Stimulated activated CD8-positive, alpha-beta memory T cell treated with anti-CD3 and anti-CD28 coated beads, Interleukin-4, amount 100 ng/mL, for 24 hours (primary cell): ENCODE measurements at regions not wholly inside any gene's neighbourhood (a gene's known extent, or its start where the extent isn't known, plus 50 kb on each side); places are given as distances from the start of the nearest gene placed in this dataset.

Source experiments
- DNase-seq: peaks from one replicate; pipeline ENCODE4 v3.0.0-alpha.2; 2020; ENCODE audit warnings: low read depth

DNA sequence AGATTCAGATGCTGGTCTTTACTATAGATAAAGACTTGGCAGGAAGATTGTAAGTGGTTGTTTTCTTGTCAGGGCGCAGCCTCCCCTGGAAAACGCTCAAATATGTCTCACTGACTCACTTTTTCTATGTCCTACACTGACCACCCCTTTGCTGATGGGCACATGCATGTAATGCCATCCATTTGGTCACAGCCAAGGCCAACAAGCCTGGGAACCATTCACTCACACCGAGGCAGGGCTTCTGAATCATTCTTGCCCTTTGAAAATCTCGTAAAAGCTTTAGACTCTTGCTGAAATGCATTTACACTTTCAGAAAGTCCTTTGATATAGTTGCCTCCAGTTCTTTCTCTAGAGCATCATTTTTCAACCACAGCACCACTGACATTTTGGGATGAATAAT, 249.4 kb downstream of the ACTL7B start:
- no peak for DNase-seq

DNA sequence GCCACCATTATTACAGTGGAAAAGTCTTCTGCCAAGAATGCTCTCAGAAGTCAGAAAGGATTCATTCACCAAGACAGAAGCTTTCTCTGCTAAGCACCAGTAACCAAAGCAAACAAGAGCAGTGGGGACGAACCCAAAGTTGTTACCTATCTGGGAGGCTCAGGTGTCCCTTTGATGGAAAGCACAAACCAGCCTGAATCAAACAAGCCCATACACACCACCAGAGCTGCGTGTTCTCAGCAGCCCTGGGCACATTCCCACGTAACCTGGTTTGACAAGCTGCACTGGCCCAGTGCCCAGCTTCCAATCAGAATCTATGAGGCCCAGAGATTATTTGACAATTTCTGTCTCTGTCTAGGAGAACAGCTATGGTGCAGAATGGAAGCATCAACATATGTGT, 252.6 kb downstream of the ACTL7B start:
- no peak for DNase-seq

DNA sequence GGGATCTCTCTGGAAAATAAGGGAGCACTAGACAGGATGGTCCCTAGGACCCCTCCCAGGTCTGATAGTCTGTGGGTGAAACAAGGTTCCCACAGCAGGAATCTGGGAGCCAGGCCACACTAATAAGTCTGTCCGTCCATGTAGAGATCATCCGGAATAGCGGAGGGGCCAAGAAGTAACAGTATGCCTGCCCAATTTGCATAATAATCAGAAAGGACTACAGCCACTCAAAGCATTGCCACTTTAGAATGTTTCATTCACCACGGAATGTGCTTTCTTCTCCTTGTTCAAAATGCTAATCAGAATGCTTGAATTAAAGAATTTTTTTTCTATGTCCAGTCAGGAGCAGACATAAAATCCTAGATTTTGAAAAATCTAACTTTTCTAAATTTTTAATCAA, 254.9 kb downstream of the ACTL7B start:
- no peak for DNase-seq

DNA sequence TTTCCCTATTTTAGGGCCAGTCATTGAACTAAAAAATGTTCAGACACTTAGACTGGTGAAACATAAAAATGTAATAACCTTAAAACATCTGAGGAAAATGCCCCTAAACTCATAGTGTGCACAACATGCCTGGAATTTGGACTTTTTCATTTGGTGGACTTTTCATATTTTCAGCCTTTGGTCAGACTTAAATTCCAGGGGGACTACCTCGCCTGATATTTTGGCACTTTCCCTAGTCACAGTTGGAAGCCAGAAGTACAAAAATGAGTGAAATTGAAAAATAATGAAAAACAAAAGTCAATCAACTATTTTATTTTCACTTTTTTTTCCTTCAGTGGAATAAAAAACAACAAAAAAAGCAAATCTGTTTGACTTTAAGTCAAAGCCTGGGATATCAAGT, 256.2 kb downstream of the ACTL7B start:
- DNase-seq = no peak

DNA sequence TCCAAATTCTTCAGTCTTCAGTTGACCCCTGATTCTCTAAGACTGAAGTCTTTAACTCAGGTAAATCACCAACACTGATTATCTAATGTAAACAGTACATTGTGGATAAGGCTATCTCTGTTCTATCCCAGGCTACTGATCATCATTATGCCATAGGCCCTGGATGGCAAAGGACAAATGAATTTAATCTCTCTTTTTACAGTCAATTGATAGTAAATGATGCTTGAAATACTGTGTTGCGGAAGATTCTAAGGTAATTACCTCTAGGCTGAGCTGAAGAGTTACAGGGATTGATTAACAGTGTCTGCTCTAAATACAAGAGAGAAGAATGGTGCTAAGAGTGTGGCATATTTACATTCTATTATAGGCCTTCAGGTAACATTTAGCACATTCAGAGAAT, 264.7 kb downstream of the ACTL7B start:
- no peak for DNase-seq

DNA sequence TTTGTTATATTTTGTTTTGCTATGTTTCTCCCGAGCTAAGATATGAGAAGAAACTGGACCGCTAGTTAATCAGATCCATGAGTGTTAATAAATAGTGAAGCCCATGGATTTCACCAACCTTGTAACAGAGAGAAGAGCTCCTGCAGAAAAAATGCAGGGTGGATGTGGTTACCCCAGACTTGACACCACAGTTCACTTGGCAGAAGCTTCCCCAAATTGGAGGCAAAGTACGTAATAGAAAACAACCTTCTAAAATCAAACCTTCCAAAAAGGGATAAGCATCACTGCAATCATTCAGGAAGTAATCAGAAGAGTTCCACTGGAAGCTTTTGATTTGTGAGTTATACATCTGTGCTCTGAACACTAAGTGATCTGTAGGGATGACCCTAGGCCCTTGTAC, 267.5 kb downstream of the ACTL7B start:
- no peak for DNase-seq

DNA sequence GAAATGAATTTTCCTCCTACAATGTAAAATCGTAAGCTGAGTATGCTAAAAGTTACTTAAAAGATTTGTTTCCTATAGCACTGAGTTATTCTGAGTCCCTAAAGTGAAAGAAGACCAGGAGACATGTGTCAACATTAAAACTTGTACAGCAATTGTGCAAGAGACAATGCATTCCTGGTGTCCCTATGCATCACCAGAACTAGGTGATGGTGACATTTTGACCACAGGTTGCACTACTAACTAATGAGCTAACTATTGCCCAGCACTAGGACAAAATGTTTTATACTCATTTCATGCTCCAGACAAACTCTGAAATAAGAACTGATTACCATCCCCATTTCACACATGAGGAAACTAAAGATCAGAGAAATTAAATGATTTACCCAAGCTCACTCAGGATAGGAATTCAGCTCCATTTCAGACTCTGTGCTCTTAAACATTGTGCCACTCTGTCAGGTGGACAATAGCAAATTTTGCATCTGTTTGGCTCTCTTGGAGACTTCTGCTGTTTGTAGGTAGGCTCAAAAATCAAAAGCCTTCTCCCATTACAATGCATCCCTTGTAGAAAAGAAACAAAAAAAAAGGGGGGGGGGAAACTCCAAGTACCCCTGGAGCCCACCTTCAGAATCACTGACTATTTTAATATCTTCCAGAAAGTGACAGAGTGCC, 269.2 kb downstream of the ACTL7B start:
- DNase-seq = no peak

DNA sequence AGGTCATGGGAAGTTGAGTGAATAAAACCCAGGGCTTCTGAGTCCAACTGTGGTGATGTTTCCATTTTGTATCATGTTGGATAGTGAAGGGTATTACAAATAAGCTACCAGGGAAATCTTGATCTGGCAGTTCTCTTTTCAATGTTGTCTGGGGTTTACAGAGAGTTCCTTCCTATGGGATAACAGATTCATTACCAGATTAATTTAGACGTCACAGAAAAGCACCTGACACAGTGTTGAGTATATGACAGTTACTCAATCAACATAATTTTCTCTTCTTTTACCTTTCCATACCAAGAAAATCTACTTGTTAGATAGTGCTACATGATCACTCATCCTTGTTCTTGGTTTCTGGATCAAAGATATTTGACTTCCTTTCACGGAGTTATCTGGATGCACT, 270.9 kb downstream of the ACTL7B start:
- DNase-seq = no peak

DNA sequence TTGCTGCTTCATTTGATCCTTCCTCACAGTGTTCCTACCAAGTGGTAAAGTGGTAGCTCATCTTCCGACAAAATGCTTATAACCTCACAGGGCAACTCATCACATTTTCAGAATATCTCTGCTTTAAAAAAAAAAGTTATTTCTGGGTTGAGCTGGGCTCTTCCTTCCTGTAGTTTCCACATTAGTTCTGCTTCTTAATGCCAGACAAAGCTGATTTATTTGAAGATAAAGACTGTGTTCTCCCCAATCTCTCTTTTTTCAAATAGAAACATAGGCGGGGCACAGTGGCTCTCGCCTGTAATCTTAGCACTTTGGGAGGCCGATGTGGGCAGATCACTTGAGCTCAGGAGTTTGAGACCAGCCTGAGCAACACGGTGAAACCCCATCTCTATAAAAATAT, 273.1 kb downstream of the ACTL7B start:
- DNase-seq = no peak

DNA sequence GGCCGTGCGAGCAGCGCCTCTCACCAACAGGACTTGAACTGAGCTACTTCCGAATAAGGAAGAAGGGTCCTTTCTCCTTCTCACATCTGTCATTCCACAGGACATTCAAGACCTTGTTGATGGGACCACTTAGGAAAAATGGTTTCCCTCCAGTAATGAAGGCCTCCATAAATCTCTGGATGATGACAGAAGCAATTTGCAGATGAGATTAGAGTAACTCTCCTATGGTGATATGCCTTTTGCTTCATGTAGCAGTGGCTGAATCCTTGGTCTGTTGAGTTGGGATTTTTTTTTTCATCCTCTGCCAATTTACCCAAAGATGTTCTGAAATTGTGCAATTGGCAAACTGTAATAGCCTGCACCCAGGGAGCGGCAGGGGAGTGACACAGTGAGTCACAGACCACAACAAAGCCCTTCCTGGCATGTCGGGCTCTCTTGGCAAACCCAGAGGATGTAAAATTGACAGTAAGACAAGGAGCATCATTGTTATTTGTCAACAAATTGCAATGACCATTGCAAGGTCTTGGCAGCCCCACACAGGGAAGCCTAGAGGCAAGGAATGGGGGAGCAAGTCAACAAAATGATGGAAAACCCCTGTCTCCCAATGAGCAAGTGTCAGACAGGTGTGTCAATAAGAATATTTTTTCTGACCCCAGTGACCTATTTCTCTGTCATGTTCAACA, 275.9 kb downstream of the ACTL7B start:
- no peak for DNase-seq

DNA sequence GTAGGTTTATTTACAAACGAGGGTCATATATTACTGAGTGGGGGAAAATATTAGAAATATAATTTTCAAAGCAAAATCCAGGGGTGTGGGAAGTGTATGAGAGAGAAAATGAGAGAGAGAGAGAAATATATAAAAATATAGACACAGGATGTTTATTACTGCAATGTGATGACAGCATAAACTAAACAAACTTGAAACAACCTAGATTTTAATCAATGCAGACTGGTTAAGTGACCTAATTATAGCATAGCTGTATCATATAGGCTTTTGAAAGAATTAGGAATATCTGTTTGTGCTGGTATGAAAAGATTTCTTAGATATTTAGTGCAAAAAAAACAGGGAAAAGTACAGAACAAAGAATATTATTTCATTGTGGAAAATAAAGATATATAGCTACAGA, 280.5 kb downstream of the ACTL7B start:
- DNase-seq = no peak

DNA sequence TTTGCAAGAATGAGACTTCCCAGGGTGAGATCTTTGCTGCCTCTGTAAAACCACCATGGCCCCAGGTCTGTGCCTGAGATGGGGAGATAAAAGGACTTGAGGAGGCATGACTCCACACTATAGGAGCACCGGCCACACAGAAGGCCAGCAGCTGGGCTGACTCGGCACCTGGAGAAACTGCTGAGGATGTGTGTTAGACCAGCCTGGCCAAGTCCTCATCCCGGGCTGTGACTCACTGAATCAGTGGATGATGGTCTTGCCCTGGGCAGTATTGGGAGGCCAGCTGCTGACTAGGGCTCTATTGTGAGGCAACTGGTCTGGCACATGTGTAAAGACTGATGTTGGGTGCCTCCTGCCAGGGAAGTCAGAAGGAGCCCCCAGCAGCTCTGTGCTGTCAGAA, 286.2 kb downstream of the ACTL7B start:
- DNase-seq = no peak

DNA sequence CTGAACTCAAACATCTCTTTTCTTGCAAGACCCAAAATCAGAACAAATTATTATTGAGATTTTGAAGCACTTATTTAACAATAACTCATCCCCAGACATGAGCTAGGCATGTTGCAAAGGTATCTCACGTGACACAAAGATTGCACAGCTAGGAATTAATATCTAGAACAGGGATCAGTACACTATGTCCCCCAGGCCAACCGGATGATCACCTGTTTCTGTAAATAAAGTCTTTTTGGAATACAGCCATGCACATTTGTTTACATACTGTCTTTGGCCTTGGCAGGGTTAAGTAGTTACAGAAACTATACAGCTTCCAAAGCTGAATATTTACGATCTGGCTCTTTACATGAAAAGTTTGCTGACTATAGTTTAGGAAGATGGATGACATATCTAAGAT, 287.7 kb downstream of the ACTL7B start:
- DNase-seq = no peak

DNA sequence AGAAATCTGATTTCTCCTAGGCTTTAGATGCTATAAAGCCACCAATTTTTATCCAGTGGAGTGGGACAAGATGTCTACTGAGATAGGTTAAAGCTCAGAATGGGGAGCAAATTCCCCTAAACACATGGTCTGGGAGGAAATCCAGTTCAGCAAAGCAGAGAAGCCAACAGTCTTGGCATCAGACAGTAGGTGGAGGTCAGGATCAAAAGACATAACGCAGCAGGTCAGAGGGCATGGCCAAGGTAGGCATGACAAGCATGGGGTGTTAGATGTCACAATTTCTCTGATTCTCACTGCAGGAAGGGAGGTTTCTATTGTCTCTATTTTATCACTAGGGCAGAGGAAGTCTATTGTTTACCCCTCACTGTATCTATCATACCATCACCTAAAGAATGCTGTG, 288.2 kb downstream of the ACTL7B start:
- no peak for DNase-seq

DNA sequence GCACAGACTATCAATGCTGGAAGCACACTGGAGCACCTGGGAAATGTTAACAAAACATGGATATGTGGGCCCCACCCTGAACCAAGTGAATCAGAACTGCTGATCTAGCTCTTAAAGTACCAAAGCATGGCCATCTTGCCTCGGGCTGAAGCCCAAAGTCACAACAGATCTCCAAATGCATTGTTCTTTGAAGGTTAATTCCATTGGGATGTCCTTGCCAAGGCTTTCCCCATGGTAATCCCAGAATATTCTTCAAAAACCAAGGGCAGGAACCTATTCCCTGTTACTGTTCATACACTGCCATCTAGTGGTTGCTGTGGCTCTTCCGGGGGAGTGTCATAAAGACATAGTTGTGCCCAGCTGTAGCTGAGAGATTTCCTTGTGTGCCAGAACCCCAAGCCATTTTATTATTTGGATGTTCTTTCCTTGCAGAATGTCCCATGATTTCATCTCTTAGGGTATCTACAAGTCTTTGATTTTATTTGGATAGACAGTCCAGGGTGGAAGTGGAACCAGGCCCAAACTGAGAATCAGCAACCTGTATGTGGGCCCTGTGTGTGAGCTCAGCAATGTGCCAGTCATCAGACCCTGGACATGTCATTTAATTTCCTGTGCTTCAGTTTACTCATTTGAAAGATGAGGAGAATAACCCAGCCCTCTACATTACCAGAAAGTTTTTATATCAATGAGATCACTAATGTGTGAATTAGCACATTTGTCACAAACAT, 290.0 kb downstream of the ACTL7B start:
- no peak for DNase-seq

DNA sequence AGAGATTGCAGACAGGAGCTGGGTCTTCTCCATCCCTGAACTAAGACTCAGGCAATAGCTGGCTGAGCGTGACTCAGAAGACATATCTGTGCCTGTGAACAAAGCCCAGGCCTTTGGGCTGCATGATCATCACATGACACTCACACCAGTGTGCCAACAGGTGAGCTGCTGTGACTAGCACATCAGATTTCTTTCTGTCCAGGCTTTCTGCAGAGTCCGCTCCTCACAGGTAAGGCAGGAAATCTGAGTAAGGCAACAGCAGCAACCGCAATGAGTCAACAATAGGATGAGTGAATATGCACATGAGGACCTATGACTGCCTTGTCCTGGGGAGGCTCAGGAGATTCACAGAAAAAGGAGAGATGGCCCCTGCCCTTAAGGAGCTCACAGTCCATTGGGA, 293.6 kb downstream of the ACTL7B start:
- DNase-seq = no peak

DNA sequence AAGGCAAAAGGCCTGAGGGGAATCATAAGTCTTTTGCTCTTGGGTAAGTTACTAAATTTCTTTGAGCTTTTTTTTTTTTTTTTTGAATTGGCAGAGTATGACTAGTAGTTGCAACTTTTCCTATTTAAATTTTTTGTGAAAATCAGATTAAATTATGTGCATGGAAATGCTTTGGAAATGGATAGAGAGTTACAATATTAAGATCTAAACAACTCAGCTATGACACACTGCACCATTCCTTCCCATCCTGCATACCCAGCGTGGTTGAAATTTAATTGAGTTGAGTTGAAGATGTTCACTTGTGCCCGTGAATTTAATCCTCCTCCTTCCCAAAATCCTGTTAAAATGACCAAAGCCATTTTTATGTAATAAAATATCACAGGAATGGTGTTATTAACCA, 296.4 kb downstream of the ACTL7B start:
- no peak for DNase-seq

DNA sequence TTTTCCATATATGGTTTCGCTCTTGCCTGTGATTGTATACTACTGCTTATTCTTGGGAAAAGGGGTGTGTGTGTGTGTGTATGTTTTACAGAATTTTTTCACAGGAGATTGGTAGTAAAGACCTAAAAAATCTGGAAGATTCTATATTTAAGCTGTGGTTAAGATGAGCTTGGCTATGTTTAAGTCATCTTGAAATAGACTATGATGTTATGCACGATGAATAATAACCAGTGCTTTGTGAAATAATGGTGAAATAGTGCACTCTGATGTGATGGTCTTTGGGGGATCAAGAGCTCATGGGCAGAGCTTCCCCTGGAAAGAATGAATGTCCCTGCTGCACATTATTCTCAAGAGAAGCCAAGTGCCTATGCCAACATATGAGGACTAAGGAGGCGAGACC, 301.0 kb downstream of the ACTL7B start:
- no peak for DNase-seq

DNA sequence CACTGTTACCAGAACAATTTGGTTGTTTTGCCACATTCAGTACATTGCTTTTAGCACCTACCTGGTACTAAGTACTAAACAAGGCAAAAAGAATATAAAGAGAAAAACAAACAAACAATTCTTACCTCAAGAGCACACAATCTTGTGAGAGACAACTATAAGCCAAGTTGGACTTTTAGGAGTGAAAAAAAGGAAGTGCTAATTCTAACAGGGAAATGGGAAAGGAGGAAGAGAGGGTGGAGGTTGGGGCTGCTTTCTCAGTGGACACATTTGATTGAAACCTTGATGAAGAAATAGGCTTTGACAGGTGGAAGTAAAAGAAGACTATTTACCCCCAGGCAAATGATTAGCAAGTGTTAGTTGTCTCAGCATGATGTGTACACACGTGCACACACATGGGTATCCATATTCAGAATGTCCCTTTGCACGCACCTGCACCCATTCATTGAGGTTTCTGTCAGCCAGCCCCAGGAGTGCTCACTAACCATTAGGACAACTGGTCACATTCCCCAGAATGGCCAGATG, 302.6 kb downstream of the ACTL7B start:
- no peak for DNase-seq

DNA sequence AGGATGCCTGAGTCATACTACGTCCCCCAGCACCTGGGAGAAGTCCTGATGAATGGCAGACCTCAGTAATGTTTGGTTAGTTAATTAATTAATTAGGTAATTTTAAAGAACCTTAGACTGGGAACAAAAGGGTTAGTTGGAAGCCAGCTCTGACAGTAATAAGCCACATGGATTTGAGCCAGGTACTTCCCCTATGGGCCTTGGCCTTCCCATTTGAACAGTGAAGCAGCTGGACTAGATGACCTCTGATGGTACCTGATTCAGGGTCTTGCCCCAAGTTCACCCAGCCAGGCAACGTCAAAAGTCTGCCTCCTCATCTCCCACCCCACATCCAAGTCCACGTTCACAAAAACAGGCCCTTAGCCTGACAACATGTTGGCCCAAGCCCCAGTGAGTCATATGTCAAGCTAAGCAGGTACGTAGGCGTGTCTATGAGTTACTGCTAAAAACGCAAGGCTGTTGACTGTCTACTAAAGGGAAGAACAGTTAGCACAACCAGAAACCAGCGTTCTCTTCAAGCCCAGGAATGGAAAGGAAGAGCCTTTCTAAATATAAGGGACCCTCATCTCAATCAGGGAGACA, 303.2 kb downstream of the ACTL7B start:
- no peak for DNase-seq

DNA sequence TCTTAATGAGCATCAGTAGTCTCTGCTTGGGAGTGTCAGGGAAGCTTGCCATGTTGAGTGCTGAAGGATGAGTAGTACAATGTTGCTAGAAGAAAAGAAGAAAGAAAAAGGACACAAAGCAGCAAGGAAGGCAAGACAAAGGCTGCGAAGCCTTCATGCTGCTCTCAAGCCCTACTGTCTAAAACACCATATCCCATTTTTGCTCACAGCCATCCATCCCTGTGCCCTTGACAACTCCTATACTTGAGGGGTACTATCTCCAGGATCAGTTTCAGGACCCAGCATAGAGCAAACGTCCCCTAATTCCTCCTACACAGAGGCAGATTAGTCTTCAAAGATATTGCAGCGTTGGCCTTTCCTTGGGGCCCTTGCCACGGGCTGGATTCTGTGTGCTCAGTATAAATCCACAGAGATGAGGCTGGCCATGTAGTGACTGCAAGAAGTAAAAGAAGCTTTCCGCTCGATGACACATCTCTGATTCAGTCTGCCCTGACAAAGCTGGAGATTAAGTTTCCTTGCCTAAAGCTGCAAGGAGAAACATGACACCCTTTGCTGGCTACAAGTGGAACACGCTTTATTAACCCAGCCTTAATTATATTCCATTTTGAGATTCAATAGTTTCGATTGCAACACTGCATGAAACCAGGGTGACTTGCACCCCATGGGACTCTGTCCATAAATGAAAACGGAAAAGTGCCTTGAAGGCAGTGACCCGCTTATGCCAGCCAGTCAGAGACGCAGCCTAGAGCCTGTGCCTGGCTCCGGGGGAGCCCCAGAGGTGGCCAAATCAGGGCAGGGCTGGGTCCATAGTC, 304.6 kb downstream of the ACTL7B start:
- no peak for DNase-seq

DNA sequence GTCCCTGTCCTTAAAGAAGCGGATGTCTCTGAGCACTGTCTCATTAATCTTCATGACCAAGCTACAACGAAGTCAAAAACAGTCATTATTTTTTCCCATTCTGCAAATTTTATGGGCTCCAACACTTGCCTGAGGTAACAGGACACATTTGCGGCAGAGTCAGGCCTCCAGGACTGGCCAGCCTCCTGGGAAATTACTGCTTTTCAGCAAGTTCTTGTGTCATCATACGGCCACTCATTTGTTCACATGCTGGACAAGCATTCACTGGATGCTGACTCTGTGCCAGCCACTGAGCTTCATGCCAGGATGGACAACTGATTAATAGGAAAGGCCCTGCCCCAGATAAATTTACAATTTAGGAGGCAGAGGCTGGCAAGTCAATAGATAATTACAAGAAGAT, 305.7 kb downstream of the ACTL7B start:
- no peak for DNase-seq
